Liver (tissue), 8 donors: ENCODE measurements at regions not wholly inside any gene's neighbourhood (a gene's known extent, or its start where the extent isn't known, plus 50 kb on each side); places are given as distances from the start of the nearest gene placed in this dataset.

Experiments
- DNase-seq: peaks from one replicate; pipeline ENCODE4 v3.0.0-alpha.2; 2017; ENCODE audit warnings: low spot score
- H3K27ac ChIP-seq, 2 donors: one replicate each; pipeline ENCODE4 v1.7.0; 2013; ENCODE audit warnings: inconsistent platforms in 2 of 2, low read length in 2 of 2, control low read depth in 1 of 2, low read depth in 1 of 2, mild to moderate bottlenecking in 1 of 2
- H3K27me3 ChIP-seq, 4 donors: one replicate each; pipeline versions ENCODE4 v1.6.1 to v1.7.0; 2013; ENCODE audit warnings: low read length in 3 of 4, inconsistent platforms in 1 of 4, mild to moderate bottlenecking in 1 of 4, moderate library complexity in 1 of 4; ENCODE audit not compliant: control insufficient read depth in 4 of 4, insufficient read depth in 4 of 4
- H3K36me3 ChIP-seq, 4 donors: one replicate each; pipeline versions ENCODE4 v1.6.1 to v1.7.0; 2013; ENCODE audit warnings: low read length in 3 of 4, mild to moderate bottlenecking in 3 of 4, low read depth in 1 of 4, moderate library complexity in 1 of 4; ENCODE audit not compliant: control insufficient read depth in 4 of 4, insufficient read depth in 3 of 4
- H3K4me1 ChIP-seq, 4 donors: one replicate each; pipeline versions ENCODE4 v1.6.1 to v1.7.0; 2013; ENCODE audit warnings: low read length in 3 of 4, mild to moderate bottlenecking in 3 of 4, moderate library complexity in 1 of 4; ENCODE audit not compliant: control insufficient read depth in 4 of 4, insufficient read depth in 4 of 4
- H3K4me3 ChIP-seq, 3 donors: one replicate each; pipeline versions ENCODE4 v1.6.1 to v1.7.0; 2013; ENCODE audit warnings: low read length in 3 of 3, control low read depth in 1 of 3, low read depth in 1 of 3, mild to moderate bottlenecking in 1 of 3
- H3K9ac ChIP-seq, 2 donors: one replicate each; pipeline ENCODE4 v1.7.0; 2013; ENCODE audit warnings: low read length in 2 of 2, mild to moderate bottlenecking in 2 of 2, moderate library complexity in 2 of 2, control low read depth in 1 of 2, low read depth in 1 of 2
- H3K9me3 ChIP-seq, 4 donors: one replicate each; pipeline versions ENCODE4 v1.6.1 to v1.7.0; 2013; ENCODE audit warnings: low read length in 3 of 4; ENCODE audit not compliant: control insufficient read depth in 4 of 4
- ATF3 ChIP-seq: IDR thresholded peaks from 2 replicates; pipeline ENCODE4 v1.6.1; 2016; ENCODE audit warnings: antibody characterized with exemption
- CTCF ChIP-seq: fragments of 150-350 bp; IDR thresholded peaks from 2 replicates; pipeline ENCODE4 v1.5.1; 2017; ENCODE audit warnings: improper control_type of control experiment, low read depth, low read length; ENCODE audit not compliant: missing input control
- FOXA1 ChIP-seq: IDR thresholded peaks from 2 replicates; pipeline ENCODE4 v1.6.1; 2016; ENCODE audit warnings: antibody characterized with exemption
- GABPA ChIP-seq, 2 donors: IDR thresholded peaks in 1 of 2; conservative IDR thresholded peaks in 1 of 2; 2 replicates each; pipeline ENCODE4 v1.6.1; 2016; ENCODE audit warnings: antibody characterized with exemption in 2 of 2, mild to moderate bottlenecking in 1 of 2, moderate library complexity in 1 of 2
- HNF4A ChIP-seq, 2 donors: conservative IDR thresholded peaks; 2 replicates each; pipeline ENCODE4 v1.6.1; 2016; ENCODE audit warnings: antibody characterized with exemption in 2 of 2, mild to moderate bottlenecking in 2 of 2
- HNF4G ChIP-seq: IDR thresholded peaks from 2 replicates; pipeline ENCODE4 v1.6.1; 2016; ENCODE audit warnings: antibody characterized with exemption
- JUND ChIP-seq, 2 donors: IDR thresholded peaks; 2 replicates each; pipeline ENCODE4 v1.6.1; 2016; ENCODE audit warnings: antibody characterized with exemption in 2 of 2
- RXRA ChIP-seq, 2 donors: IDR thresholded peaks; 2 replicates each; pipeline ENCODE4 v1.6.1; 2017 to 2018; ENCODE audit warnings: antibody characterized with exemption in 2 of 2, mild to moderate bottlenecking in 1 of 2
- SP1 ChIP-seq: IDR thresholded peaks from 2 replicates; pipeline ENCODE4 v1.6.1; 2018; ENCODE audit warnings: antibody characterized with exemption, mild to moderate bottlenecking
- TAF1 ChIP-seq: conservative IDR thresholded peaks from 2 replicates; pipeline ENCODE4 v1.6.1; 2016; ENCODE audit warnings: antibody characterized with exemption, mild to moderate bottlenecking
- ZBTB33 ChIP-seq: IDR thresholded peaks from 2 replicates; pipeline ENCODE4 v1.6.1; 2016; ENCODE audit warnings: antibody characterized with exemption
- WGBS: extraction: QIAGEN DNeasy Blood & Tissue Kit; methylation state at CpG from one replicate; pipeline ENCODE4 v1.1.7; 2013; 5-methylcytosine and 5-hydroxymethylcytosine counted together
- TF ChIP-seq, protein P1 (sequence below): IDR thresholded peaks from 2 replicates; pipeline ENCODE4 v1.6.1; 2016; ENCODE audit warnings: antibody characterized with exemption, mild to moderate bottlenecking
- donor health status: healthy.
- donor health status: healthy.
- donor health status: healthy.
- donor health status: healthy.
- donor health status: healthy.

DNA sequence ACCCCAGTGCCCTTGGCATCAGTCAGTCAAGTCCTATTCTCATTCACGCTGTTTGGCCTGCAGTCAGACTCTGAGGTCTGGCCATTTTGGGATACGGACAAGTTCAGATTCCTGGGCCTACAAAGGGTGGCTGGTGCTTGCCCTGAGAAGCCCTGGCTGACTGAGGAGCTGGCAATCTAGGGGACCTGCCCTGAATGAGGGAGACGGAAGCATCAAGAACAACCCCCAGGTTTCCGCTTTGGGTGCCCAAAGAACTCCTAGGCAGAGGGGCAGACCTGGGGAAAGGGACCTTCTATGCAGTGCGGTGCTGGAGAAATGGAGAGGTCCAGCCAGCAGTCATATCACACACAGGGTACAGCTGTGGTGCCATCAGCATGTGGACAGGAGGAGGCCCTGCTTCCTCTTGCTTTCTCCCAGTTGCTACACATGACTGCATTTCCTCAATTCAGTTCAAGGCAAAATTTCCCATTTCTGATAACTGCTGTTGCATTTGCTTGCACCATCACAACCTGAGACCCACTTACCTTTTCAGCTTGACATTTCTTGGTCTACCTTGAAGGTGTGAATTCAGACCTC is 70.9 kb upstream of the LGALSL start:
- no peak for TF ChIP-seq TAF1
- TF ChIP-seq ATF3 = no peak
- TF ChIP-seq HNF4A (conservative IDR thresholded peaks at IDR 0.05) = no peak
- no peak for TF ChIP-seq ZBTB33
- TF ChIP-seq FOXA1 = no peak
- TF ChIP-seq JUND (IDR thresholded peaks at IDR 0.05) = no peak
- Histone ChIP-seq H3K27me3 (no peaks in the 10 kb centered on the region), H3K4me3 (no peak overlapping the region), H3K4me1 (no peaks in the 10 kb centered on the region), H3K27ac (no peak overlapping the region), H3K9ac (no peak overlapping the region), H3K9me3 (no peaks in the 10 kb centered on the region), H3K36me3 (no peaks in the 10 kb centered on the region)
- WGBS = 96% methylated on average over 5 of the region's 5 CpGs
- no peak for DNase-seq

DNA sequence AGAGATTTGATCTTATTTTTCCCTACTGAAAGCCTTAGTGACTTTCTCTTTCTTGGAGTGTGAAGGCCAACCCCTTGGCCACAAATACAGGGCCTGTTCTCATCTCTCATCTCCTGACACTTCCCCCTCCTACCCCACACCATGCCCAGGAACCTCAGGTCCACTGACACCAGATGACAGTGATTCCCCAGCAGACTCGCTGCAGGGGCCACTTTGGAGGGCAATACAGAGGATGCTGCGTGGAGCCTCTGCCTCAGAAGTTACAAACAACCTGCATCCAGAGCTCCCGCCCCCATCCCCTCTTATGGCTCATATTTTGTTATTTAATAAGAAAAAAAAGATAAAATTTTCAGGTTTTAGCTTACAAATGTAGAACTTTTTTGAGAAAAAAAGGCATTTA is 70.1 kb upstream of the LGALSL start:
- TF ChIP-seq HNF4G (no peak), GABPA (IDR thresholded peaks at IDR 0.05 in 1 of 2, conservative IDR thresholded peaks at IDR 0.05 in 1 of 2) (no peak), FOXA1 (no peak), ATF3 (no peak), ZBTB33 (no peak), RXRA (IDR thresholded peaks at IDR 0.05) (no peak), CTCF (no peak), SP1 (no peak)
- TF ChIP-seq, protein P1, sequence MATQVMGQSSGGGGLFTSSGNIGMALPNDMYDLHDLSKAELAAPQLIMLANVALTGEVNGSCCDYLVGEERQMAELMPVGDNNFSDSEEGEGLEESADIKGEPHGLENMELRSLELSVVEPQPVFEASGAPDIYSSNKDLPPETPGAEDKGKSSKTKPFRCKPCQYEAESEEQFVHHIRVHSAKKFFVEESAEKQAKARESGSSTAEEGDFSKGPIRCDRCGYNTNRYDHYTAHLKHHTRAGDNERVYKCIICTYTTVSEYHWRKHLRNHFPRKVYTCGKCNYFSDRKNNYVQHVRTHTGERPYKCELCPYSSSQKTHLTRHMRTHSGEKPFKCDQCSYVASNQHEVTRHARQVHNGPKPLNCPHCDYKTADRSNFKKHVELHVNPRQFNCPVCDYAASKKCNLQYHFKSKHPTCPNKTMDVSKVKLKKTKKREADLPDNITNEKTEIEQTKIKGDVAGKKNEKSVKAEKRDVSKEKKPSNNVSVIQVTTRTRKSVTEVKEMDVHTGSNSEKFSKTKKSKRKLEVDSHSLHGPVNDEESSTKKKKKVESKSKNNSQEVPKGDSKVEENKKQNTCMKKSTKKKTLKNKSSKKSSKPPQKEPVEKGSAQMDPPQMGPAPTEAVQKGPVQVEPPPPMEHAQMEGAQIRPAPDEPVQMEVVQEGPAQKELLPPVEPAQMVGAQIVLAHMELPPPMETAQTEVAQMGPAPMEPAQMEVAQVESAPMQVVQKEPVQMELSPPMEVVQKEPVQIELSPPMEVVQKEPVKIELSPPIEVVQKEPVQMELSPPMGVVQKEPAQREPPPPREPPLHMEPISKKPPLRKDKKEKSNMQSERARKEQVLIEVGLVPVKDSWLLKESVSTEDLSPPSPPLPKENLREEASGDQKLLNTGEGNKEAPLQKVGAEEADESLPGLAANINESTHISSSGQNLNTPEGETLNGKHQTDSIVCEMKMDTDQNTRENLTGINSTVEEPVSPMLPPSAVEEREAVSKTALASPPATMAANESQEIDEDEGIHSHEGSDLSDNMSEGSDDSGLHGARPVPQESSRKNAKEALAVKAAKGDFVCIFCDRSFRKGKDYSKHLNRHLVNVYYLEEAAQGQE = no peak

More for the DNA sequence above, 70.1 kb upstream of the LGALSL start:
- Histone ChIP-seq H3K9me3 (no peaks in the 10 kb centered on the region), H3K4me3 (no peak overlapping the region), H3K4me1 (no peaks in the 10 kb centered on the region), H3K27ac (no peak overlapping the region), H3K36me3 (no peaks in the 10 kb centered on the region), H3K9ac (no peak overlapping the region), H3K27me3 (no peaks in the 10 kb centered on the region)
- WGBS = 93% methylated on average over 3 of the region's 3 CpGs
- no peak for DNase-seq
